SK-N-SH (cell line): ENCODE measurements at regions not wholly inside any gene's neighbourhood (a gene's known extent, or its start where the extent isn't known, plus 50 kb on each side); places are given as distances from the start of the nearest gene placed in this dataset.

ENCODE experiments used
- CTCF ChIA-PET: fragments of 300-600, 350-600 bp; formaldehyde crosslinking; extraction: SDS; loops from one replicate; lab custom pipeline; 2021; lab: Yijun Ruan, JAX
- POLR2A ChIA-PET: fragments of 350-600 bp; sonication (Branson Sonifier 250); formaldehyde crosslinking; extraction: SDS; loops from one replicate; lab custom pipeline; 2020; ENCODE audit warnings: antibody characterized with exemption, inconsistent platforms; lab: Yijun Ruan, JAX
- DNase-seq: peaks from one replicate; pipeline ENCODE4 v3.0.0; 2012
- H2AFZ ChIP-seq: fragments of 200-600 bp; sonication (generic); 2 replicates; pipeline ENCODE4 v1.8.1; 2016; ENCODE audit warnings: antibody characterized with exemption, mild to moderate bottlenecking, low read depth
- H3F3A ChIP-seq: fragments of 200-600 bp; sonication (generic); replicated peaks from 2 replicates; pipeline ENCODE3; 2016; ENCODE audit warnings: antibody characterized with exemption, mild to moderate bottlenecking; ENCODE audit not compliant: insufficient read depth
- H3K27ac ChIP-seq, 2 experiments: fragments of 200-500 bp in 1 of 2; fragments of 200-600 bp in 1 of 2; sonication (Bioruptor generic) in 1 of 2; sonication (generic), shearing (Covaris generic) in 1 of 2; 2 replicates each; pipeline versions ENCODE4 v1.5.1 to v1.6.1; 2014 to 2016; ENCODE audit warnings: low read depth in 2 of 2, inconsistent platforms in 1 of 2, low read length in 1 of 2, mild to moderate bottlenecking in 1 of 2, mixed read lengths in 1 of 2
- H3K27me3 ChIP-seq: fragments of 200-600 bp; sonication (generic), shearing (Covaris generic); 2 replicates; pipeline ENCODE4 v1.6.1; 2016; ENCODE audit warnings: mixed run types; ENCODE audit not compliant: insufficient read depth
- H3K36me3 ChIP-seq, 2 experiments: fragments of 200-500 bp in 1 of 2; fragments of 200-600 bp in 1 of 2; sonication (Bioruptor generic) in 1 of 2; sonication (generic) in 1 of 2; replicated peaks in 1 of 2; 2 replicates each; pipeline versions ENCODE3 to v1.5.1; 2014 to 2016; ENCODE audit warnings: low read length in 1 of 2, mild to moderate bottlenecking in 1 of 2; ENCODE audit not compliant: insufficient read depth in 2 of 2, control insufficient read depth in 1 of 2
- H3K4me1 ChIP-seq, 2 experiments: fragments of 200-500 bp in 1 of 2; fragments of 200-600 bp in 1 of 2; sonication (Bioruptor generic) in 1 of 2; sonication (generic), shearing (Covaris generic) in 1 of 2; 2 replicates each; pipeline versions ENCODE4 v1.5.1 to v1.6.1; 2014 to 2016; ENCODE audit warnings: low read depth in 1 of 2, low read length in 1 of 2, mixed run types in 1 of 2; ENCODE audit not compliant: insufficient read depth in 2 of 2, control insufficient read depth in 1 of 2
- H3K4me2 ChIP-seq: fragments of 200-600 bp; sonication (generic), shearing (Covaris generic); 2 replicates; pipeline ENCODE4 v1.6.1; 2017; ENCODE audit warnings: mixed run types
- H3K4me3 ChIP-seq, 2 experiments: fragments of 200-500 bp in 1 of 2; fragments of 200-600 bp in 1 of 2; sonication (Bioruptor generic) in 1 of 2; sonication (generic), shearing (Covaris generic) in 1 of 2; 2 replicates each; pipeline versions ENCODE4 v1.5.1 to v1.8.1; 2014 to 2016; ENCODE audit warnings: low read depth in 2 of 2, inconsistent platforms in 1 of 2, low read length in 1 of 2, mild to moderate bottlenecking in 1 of 2, mixed read lengths in 1 of 2, moderate library complexity in 1 of 2
- H3K79me2 ChIP-seq: fragments of 200-600 bp; sonication (generic); 2 replicates; pipeline ENCODE4 v1.8.1; 2017; ENCODE audit warnings: mild to moderate bottlenecking; ENCODE audit not compliant: insufficient read depth
- H3K9ac ChIP-seq: fragments of 200-600 bp; sonication (generic); 2 replicates; pipeline ENCODE4 v1.6.1; 2017; ENCODE audit warnings: mixed run types
- H3K9me2 ChIP-seq: fragments of 200-600 bp; sonication (generic); 2 replicates; pipeline ENCODE4 v1.6.1; 2017; ENCODE audit warnings: mixed run types
- H3K9me3 ChIP-seq: fragments of 200-600 bp; sonication (generic); 2 replicates; pipeline ENCODE4 v1.6.1; 2017; ENCODE audit warnings: mixed run types, mild to moderate bottlenecking, moderate library complexity
- H4K20me1 ChIP-seq: fragments of 200-600 bp; sonication (generic); 2 replicates; pipeline ENCODE4 v1.6.1; 2017; ENCODE audit warnings: mild to moderate bottlenecking, mixed run types; ENCODE audit not compliant: insufficient read depth
- CHD2 ChIP-seq: fragments of 150-350 bp; IDR thresholded peaks from 2 replicates; pipeline ENCODE4 v1.6.1; 2018; ENCODE audit warnings: low read length; ENCODE audit not compliant: partially characterized antibody
- FOXJ3 ChIP-seq: sonication (generic); formaldehyde crosslinking; IDR thresholded peaks from 2 replicates; pipeline ENCODE4 v1.5.1; 2020; ENCODE audit warnings: mild to moderate bottlenecking, missing genetic modification reagents
- GATA2 ChIP-seq: sonication (generic); formaldehyde crosslinking; IDR thresholded peaks from 2 replicates; pipeline ENCODE4 v1.5.0; 2020; ENCODE audit warnings: mild to moderate bottlenecking, missing genetic modification reagents
- MEF2A ChIP-seq: IDR thresholded peaks from 2 replicates; pipeline ENCODE4 v1.4.0; 2012; ENCODE audit warnings: low read depth, borderline replicate concordance
- NRF1 ChIP-seq: IDR thresholded peaks from 2 replicates; pipeline ENCODE4 v1.6.1; 2012; ENCODE audit warnings: low read depth, mild to moderate bottlenecking, low read length
- RCOR1 ChIP-seq: fragments of 150-350 bp; IDR thresholded peaks from 2 replicates; pipeline ENCODE4 v1.6.1; 2017; ENCODE audit warnings: antibody characterized with exemption, low read length
- TCF12 ChIP-seq: IDR thresholded peaks from 2 replicates; pipeline ENCODE4 v1.4.0; 2012
- WGBS: methylation state at CpG from one replicate; pipeline ENCODE4 v1.1.6; 2017; ENCODE audit warnings: low lambda C conversion rate; 5-methylcytosine and 5-hydroxymethylcytosine counted together
- TF ChIP-seq, protein P1 (sequence below): fragments of 150-350 bp; IDR thresholded peaks from 2 replicates; pipeline ENCODE4 v1.6.1; 2016; ENCODE audit warnings: mild to moderate bottlenecking, low read depth, low read length
- TF ChIP-seq, protein P2 (sequence below): fragments of 200-600 bp; sonication (generic); IDR thresholded peaks from 2 replicates; pipeline ENCODE4 v1.6.1; 2017; ENCODE audit warnings: antibody characterized with exemption, mild to moderate bottlenecking, moderate library complexity

DNA sequence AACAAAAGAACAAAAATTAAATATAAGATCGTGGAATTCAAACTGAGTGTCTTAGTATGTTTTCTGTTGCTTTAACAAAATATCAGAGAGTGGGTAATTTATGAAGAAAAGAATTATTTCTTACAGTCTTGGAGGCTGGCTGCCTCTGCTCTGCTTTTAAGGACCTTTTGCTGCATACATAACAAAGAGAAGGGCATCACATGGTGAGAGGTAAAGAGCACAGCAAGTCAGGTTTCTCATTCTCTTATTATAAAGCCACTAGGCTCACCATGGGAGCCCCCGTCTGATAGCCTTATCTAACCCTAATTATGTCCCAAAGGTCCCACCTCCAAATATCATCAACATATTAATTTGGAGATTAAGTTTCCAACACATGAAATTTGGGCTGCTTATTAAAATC, 231.3 kb downstream of the SLITRK6 start:
- 0 out of 2 replicates have a peak overlapping the region, but pooled peaks have one; percentile 37 for H2AFZ ChIP-seq
- no peaks in the 10 kb centered on the region for H3F3A ChIP-seq
- H3K27ac ChIP-seq: no peak overlapping the region
- TF ChIP-seq NRF1: no peak
- no peak for TF ChIP-seq MEF2A
- TF ChIP-seq, protein P1, sequence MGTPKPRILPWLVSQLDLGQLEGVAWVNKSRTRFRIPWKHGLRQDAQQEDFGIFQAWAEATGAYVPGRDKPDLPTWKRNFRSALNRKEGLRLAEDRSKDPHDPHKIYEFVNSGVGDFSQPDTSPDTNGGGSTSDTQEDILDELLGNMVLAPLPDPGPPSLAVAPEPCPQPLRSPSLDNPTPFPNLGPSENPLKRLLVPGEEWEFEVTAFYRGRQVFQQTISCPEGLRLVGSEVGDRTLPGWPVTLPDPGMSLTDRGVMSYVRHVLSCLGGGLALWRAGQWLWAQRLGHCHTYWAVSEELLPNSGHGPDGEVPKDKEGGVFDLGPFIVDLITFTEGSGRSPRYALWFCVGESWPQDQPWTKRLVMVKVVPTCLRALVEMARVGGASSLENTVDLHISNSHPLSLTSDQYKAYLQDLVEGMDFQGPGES: no peak
- no peak for TF ChIP-seq RCOR1
- TF ChIP-seq CHD2: no peak
- no peak for TF ChIP-seq TCF12
- no peak for TF ChIP-seq FOXJ3
- POLR2A ChIA-PET: no interaction called here
- H3K4me3 ChIP-seq: no peak overlapping the region
- no peaks in the 10 kb centered on the region for H3K79me2 ChIP-seq
- no peaks in the 10 kb centered on the region for H3K9me2 ChIP-seq
- CTCF ChIA-PET: no interaction called here
- H3K36me3 ChIP-seq: no peaks in the 10 kb centered on the region
- H3K9ac ChIP-seq: no peak overlapping the region
- no peaks in the 10 kb centered on the region; a peak in 1 of 4 replicates for H3K4me1 ChIP-seq
- H3K27me3 ChIP-seq: no peaks in the 10 kb centered on the region
- no peak overlapping the region for H3K4me2 ChIP-seq
- 79% methylated on average over 2 of the region's 2 CpGs for WGBS
- DNase-seq: no peak
- H4K20me1 ChIP-seq: no peaks in the 10 kb centered on the region
- no peaks in the 10 kb centered on the region for H3K9me3 ChIP-seq

DNA sequence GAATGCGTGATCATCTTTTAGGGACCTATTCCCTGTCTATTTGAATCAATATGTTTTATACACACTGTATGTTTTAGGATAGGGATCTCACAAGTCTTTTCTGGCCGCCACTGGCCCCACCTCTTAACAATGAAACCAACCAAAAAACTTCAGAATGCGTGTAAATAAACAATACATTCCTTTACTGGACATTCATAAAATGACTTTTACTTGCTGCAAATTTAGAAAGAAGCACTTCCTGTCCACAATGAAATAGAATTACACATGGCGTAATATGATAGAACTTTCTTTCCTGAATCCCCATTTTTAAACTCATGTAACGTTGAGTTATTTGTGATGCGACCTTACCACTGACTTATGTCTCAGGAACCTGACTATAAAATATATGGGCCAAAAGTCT, 233.6 kb downstream of the SLITRK6 start:
- H4K20me1 ChIP-seq: no peaks in the 10 kb centered on the region
- CTCF ChIA-PET: interaction anchor here (0.8 kb wide), 1 partner anchor 21 kb away, joined by 3 read pairs; no protein-coding TSS in a partner anchor

More for the DNA sequence above, 233.6 kb downstream of the SLITRK6 start:
- no peak overlapping the region for H3K27ac ChIP-seq
- H3K4me2 ChIP-seq: no peak overlapping the region
- no peaks in the 10 kb centered on the region for H3K79me2 ChIP-seq
- no peak overlapping the region for H3K9ac ChIP-seq
- H3K9me3 ChIP-seq: no peaks in the 10 kb centered on the region
- H3K27me3 ChIP-seq: no peaks in the 10 kb centered on the region
- no peak overlapping the region for H2AFZ ChIP-seq
- H3K36me3 ChIP-seq: no peaks in the 10 kb centered on the region
- no peaks in the 10 kb centered on the region for H3F3A ChIP-seq
- POLR2A ChIA-PET: no interaction called here
- H3K9me2 ChIP-seq: no peaks in the 10 kb centered on the region
- no peak for DNase-seq
- H3K4me3 ChIP-seq: no peak overlapping the region
- 93% methylated on average over 6 of the region's 6 CpGs for WGBS
- no peaks in the 10 kb centered on the region; a peak in 1 of 4 replicates for H3K4me1 ChIP-seq
- TF ChIP-seq TCF12 (no peak), GATA2 (CRISPR knock-in tag) (no peak)
- TF ChIP-seq, protein P2, sequence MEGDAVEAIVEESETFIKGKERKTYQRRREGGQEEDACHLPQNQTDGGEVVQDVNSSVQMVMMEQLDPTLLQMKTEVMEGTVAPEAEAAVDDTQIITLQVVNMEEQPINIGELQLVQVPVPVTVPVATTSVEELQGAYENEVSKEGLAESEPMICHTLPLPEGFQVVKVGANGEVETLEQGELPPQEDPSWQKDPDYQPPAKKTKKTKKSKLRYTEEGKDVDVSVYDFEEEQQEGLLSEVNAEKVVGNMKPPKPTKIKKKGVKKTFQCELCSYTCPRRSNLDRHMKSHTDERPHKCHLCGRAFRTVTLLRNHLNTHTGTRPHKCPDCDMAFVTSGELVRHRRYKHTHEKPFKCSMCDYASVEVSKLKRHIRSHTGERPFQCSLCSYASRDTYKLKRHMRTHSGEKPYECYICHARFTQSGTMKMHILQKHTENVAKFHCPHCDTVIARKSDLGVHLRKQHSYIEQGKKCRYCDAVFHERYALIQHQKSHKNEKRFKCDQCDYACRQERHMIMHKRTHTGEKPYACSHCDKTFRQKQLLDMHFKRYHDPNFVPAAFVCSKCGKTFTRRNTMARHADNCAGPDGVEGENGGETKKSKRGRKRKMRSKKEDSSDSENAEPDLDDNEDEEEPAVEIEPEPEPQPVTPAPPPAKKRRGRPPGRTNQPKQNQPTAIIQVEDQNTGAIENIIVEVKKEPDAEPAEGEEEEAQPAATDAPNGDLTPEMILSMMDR: no peak
